ES-I3 (cell line): ENCODE measurements at regions not wholly inside any gene's neighbourhood (a gene's known extent, or its start where the extent isn't known, plus 50 kb on each side); places are given as distances from the start of the nearest gene placed in this dataset.
"Not testable (repeated sequence)": the region's sequence is repeated elsewhere in the genome, so short reads cannot be mapped to it uniquely, and the experiment has no call there.

Experiments
- H3K36me3 ChIP-seq: 2 replicates; pipeline ENCODE4 v1.6.1; 2013; ENCODE audit warnings: mild to moderate bottlenecking, low read length, control low read depth, moderate library complexity; ENCODE audit not compliant: insufficient read depth
- H3K4me1 ChIP-seq: 2 replicates; pipeline ENCODE4 v1.6.1; 2013; ENCODE audit warnings: mild to moderate bottlenecking, control low read depth, low read length; ENCODE audit not compliant: insufficient read depth
- H3K9ac ChIP-seq: 2 replicates; pipeline ENCODE4 v1.6.1; 2013; ENCODE audit warnings: low read depth, mild to moderate bottlenecking, low read length, moderate library complexity
- H3K9me3 ChIP-seq: 2 replicates; pipeline ENCODE4 v1.6.1; 2013; ENCODE audit warnings: mild to moderate bottlenecking, low read length, moderate library complexity; ENCODE audit not compliant: control insufficient read depth, insufficient read depth

DNA sequence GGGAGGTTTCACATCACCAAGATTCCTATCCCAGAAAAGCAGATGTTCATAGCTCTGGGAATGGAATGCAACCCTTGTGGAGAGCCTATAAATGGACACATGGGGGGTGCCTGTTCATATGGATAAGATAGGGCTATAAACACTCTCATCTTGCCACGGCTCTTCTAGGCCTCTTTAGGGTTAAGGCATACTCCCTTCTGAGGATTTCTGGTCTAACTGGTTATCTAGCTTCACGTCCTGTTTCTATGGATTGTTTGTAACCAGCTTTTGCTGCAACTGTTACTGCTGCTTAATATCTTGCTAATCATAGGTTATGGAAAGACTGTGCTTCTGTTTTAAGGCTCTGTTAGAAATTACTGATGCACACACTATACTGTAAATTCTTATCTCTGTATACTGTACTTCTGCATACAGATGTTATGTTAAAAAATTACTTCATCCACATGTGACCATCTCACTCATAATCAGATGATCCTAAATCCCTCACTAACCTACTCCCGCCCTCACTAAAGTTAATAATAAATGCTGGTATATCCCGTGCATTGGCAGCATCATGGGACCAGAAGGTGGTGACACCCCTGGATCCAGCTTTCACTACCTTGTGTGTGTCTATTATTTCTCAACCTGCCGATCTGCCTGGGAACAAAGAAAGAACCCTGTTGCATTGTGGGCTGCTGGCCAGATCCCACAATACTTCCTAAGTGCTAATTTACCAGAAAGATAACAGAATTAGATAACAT is 68.7 kb downstream of the PRKAB2 start:
- H3K9ac ChIP-seq, H3K4me1 ChIP-seq, H3K36me3 ChIP-seq, H3K9me3 ChIP-seq: not testable (repeated sequence)

DNA sequence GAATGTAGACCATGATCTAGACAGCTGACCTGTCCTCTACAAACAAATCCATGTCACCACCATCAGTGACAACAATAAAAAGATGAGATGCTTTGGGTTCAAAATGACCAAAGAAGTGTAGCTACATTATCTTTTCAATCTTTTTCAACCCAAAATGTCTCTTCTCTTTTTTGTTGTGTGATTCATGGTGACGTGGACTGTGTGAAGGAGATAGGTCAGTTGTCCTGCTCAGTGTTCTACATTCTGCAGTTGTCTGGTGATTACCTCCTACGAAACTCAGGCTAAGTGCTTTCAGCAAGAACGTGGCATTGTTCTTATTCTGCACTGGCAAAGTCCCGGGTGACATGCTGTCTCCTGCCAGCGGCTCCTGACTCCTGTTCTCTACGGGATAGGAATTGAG is 73.1 kb downstream of the PRKAB2 start:
- no peak overlapping the region for H3K9ac ChIP-seq
- H3K4me1 ChIP-seq = no peaks in the 10 kb centered on the region
- H3K9me3 ChIP-seq = no peaks in the 10 kb centered on the region
- no peaks in the 10 kb centered on the region for H3K36me3 ChIP-seq

DNA sequence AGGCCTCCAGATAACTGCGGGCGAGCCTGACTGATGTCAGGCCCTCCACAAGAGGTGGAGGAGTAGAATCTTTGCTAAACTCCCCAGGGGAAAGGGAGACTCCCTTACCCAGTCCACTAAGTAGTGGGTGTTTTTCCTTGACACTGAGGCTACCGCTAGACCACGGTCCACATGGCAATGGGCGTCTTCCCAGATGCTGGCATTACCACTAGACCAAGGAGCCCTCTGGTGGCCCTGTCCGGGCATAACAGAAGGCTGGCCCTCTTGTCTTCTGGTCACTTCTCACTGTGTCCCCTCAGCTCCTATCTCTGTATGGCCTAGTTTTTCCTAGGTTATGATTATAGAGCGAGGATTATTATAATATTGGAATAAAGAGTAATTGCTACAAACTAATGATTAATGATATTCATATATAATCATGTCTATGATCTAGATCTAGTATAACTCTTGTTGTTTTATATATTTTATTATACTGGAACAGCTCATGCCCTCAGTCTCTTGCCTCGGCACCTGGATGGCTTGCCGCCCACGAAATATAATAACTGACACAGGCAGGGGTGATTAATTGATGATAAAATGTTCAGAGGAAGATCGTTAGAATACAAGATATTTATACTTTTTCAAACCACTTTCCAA is 73.8 kb downstream of the PRKAB2 start:
- not testable (repeated sequence) for H3K4me1 ChIP-seq, H3K36me3 ChIP-seq, H3K9ac ChIP-seq, H3K9me3 ChIP-seq

DNA sequence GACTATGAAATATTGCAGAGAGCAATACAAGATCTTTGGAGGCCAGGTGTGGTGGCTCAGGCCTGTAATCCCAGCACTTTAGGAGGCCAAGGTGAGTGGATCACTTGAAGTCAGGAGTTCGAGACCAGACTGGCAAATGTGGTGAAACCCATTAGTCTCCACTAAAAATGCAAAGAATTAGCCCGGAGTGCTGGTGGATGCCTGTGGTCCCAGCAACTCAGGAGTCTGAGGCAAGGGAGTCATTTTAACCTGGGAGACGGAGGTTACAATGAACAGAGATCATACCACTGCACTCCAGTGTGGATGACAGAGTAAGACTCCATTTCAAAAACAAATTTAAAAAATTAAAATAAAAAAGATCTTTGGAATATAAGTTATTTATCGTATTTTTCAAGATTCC is 76.6 kb downstream of the PRKAB2 start:
- no peaks in the 10 kb centered on the region for H3K9me3 ChIP-seq

DNA sequence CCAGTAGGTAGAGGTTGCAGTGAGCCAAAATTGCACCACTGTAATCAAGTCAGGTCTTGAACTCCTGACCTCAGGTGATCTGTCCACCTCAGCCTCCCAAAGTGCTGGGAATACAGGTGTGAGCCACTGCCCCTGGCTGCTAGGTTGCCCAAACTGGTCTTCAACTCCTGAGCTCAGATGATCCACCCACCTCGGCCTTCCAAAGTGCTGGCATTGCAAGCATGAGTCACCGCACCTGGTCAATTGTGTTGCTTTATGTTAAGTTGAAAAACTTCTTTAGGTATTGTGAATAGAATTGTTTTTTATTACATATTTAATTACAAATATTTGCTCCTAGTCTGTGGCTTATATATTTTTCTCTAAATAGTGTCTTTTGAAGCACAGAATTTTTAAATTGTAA is 80.5 kb downstream of the PRKAB2 start:
- Histone ChIP-seq H3K36me3 (no peaks in the 10 kb centered on the region), H3K9me3 (no peaks in the 10 kb centered on the region), H3K4me1 (0 out of 2 replicates have a peak, but pooled peaks cover 10% of the 10 kb centered on the region), H3K9ac (no peak overlapping the region)

More for the DNA sequence above, 76.6 kb downstream of the PRKAB2 start:
- Histone ChIP-seq H3K9ac (no peak overlapping the region), H3K4me1 (0 out of 2 replicates have a peak, but pooled peaks cover 6% of the 10 kb centered on the region), H3K36me3 (no peaks in the 10 kb centered on the region)

DNA sequence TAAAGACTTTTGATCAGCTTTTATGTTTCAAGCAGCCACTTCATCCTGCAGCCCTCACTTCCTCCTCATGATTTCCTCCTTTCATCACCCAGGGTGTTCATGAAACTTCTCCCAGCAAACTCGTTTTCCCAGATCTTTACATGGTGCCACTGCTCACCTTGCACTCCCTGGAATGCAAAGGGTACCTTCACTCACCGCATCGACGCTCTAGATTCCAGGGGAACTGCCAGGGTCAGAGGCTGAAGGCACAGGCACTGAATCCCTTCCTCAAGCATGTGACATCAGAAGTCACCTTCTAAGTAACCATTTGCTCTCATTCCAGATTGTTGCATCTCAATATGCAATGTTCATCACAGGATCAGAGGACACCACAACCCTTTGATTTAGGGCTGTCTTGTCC is 82.8 kb downstream of the PRKAB2 start:
- Histone ChIP-seq H3K9me3 (no peaks in the 10 kb centered on the region), H3K4me1 (0 out of 2 replicates have a peak, but pooled peaks cover 10% of the 10 kb centered on the region), H3K36me3 (no peaks in the 10 kb centered on the region), H3K9ac (no peak overlapping the region)

DNA sequence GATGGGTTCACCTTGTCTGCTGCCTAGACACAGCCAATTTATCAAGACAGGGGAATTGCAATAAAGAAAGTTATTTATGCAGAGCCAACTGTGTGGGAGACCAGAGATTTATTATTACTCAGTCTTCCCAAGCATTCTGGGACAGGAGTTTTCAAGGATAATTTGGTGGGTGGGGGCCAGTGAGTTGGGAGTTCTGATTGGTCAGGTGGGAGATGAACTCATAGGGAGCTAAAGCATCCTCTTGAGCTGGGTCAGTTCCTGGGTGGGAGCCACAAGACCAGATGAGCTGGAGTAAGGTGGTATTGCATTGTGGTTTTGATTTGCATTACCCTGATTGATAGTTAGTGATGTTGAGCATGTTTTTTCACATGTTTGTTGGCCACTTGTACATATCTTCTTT is 86.1 kb downstream of the PRKAB2 start:
- Histone ChIP-seq H3K36me3 (no peaks in the 10 kb centered on the region), H3K4me1 (0 out of 2 replicates have a peak, but pooled peaks cover 4% of the 10 kb centered on the region), H3K9me3 (no peaks in the 10 kb centered on the region), H3K9ac (no peak overlapping the region)

DNA sequence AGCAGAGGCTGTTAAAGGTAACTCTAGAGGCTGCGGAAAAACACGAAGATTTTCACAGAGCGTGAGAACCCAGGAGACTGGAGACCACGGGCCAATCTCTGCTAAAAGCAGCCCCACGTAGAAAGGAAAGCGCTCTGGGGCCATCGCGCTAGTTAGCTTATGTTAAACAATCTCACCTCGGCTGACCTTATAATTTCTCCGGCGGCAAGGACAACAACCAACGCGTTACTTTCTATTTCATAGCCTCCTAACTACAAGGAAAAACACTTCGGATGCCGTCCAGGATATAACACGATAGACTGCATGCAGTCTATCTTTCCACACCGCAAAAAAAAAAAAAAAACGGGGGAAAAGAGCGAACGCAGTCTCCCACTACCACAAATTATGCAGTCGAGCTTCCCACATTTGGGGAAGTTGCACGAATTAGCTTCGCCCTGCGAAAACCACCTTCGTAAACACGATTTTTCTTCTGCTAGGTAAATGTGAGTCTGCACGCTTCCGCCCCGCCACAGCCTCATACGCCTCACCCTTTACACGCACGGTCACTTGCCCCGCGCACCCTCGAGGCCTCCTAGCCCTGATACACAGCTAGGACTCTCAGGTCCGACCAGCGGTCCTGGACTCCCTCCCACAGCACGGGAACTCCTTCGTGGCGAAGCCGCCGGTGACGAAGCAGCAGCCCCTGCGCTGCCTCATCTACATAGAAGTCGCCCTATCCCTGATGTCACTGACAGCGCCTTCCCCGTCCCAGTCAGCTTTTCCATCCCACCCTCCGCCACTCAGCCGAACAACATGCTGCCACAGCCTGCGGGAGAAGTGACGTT is 87.8 kb downstream of the PRKAB2 start:
- 0 out of 2 replicates have a peak, but pooled peaks cover 4% of the 10 kb centered on the region for H3K4me1 ChIP-seq
- peak overlapping the region; percentile 63 for H3K9ac ChIP-seq
- H3K36me3 ChIP-seq = no peaks in the 10 kb centered on the region
- H3K9me3 ChIP-seq = no peaks in the 10 kb centered on the region

DNA sequence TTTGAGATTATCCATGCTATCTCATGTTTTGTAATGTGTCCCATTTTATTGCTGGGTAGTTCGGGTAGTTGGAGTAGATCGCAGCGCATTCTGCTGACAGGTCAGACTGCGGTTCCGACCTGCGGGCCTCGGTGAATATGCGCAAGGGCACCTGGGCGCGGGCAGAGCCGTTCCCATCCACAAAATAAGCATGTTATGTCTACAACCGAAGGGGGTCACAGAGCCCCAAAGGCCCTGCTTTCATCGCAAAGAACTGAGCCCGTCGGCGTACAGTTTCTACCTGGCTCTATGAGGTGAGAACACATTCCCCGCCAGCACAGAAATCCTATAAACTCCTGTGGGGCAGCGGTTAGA is 88.4 kb downstream of the PRKAB2 start:
- Histone ChIP-seq H3K9ac (peak overlapping the region; percentile 63), H3K4me1 (no peaks in the 10 kb centered on the region), H3K9me3 (no peaks in the 10 kb centered on the region), H3K36me3 (no peaks in the 10 kb centered on the region)

DNA sequence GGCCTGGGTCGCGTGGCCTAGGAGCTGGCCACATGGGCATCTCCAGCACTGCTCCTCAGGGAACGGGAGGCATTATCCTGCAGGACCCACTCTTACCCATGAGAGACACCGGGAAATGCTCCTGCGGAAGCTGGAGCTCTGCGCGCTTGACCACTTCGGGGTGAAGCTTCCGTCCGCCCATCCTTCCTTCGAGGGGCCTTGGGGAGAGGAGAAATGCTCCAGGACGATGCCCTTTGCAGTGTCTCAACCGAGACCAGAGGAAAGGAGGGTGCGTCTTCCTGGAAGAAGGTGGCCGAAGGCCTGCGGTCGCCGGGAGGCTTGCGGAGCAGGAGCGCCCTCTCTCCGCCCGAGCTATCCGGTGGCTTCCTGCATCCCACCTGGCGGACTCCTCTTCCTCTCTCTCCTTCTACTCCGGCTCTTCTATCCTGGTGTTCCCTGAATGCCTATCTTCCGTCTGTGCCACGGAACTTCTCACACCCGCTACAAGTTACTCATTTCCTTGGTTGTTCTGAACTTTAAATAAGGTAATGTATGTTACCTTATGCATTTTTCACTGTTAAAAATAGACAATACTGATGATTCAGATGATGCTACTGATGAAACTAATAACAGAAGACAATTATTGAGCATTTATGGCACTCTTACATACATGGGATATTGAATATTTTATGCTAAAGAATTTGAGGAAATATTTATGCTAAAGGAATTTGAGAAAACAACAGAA is 91.4 kb downstream of the PRKAB2 start:
- Histone ChIP-seq H3K36me3 (no peaks in the 10 kb centered on the region), H3K9me3 (no peaks in the 10 kb centered on the region; the same call in 1 of the 2 replicates), H3K9ac (no peak overlapping the region), H3K4me1 (no peaks in the 10 kb centered on the region)

DNA sequence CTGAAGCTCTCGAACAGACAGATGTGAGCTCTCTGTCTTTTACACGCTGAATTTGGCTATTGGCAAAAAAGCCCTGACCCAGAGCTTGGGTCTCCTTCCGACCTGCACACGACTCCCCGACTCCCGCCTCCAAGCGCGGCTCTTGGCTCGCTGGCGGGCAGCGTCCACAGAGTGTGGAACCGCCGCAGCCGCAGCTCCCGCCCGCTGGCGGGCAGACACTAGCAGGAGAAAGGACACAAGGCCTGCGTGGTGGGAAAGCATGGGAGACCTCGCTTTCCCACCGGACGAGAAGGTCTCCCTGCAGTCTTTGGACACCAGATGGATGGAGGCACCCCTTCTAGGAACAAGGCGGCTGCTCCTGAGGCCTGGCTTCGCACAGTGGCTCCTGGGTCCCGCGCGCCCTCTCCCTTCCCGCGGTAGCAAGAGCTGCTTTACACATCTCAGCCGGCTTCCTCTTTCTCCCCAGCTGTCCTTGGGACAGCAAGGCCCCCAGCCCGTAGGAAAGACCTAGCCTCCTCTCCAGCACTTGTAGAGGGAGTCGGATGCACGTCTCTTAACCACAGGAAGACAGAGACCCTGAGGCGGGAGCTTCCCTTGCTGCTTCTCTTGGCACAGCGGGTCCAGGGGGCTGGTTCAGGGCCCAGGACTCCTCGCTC is 92.1 kb downstream of the PRKAB2 start:
- H3K4me1 ChIP-seq = no peaks in the 10 kb centered on the region
- H3K36me3 ChIP-seq = no peaks in the 10 kb centered on the region
- no peak overlapping the region for H3K9ac ChIP-seq
- no peaks in the 10 kb centered on the region; the same call in 1 of the 2 replicates for H3K9me3 ChIP-seq

DNA sequence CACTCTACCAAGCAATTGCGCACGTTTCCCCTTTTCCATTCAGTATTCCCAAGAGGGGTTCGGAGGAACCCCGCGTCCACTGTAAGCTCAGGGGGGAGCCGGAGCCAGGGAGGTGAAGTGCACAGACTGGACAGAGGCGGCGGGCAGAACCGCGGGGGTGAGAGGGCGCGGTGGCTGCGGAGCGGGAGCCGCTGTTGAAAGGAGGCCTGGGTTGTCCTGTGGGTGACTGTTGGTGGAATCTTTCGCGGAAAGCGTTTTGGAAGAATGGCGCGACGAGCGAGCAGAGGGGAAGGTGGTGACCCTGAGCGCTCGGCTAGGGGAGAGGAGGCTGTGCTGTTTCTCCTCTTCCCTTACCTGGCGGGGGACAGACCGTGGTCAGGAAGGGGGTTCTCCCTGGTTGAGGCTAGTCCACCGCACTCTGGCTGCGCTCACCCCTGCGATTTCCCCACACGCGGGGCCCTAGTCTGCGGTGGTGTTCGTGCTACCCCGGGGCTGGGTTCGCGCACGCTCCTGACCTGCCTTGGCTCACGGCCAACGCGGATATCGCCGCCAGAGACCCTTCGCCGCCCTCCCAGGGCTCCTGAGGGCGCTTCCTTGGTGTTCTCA is 92.8 kb downstream of the PRKAB2 start:
- H3K9ac ChIP-seq = no peak overlapping the region
- H3K36me3 ChIP-seq = no peaks in the 10 kb centered on the region
- H3K4me1 ChIP-seq = no peaks in the 10 kb centered on the region
- no peaks in the 10 kb centered on the region; the same call in 1 of the 2 replicates for H3K9me3 ChIP-seq

DNA sequence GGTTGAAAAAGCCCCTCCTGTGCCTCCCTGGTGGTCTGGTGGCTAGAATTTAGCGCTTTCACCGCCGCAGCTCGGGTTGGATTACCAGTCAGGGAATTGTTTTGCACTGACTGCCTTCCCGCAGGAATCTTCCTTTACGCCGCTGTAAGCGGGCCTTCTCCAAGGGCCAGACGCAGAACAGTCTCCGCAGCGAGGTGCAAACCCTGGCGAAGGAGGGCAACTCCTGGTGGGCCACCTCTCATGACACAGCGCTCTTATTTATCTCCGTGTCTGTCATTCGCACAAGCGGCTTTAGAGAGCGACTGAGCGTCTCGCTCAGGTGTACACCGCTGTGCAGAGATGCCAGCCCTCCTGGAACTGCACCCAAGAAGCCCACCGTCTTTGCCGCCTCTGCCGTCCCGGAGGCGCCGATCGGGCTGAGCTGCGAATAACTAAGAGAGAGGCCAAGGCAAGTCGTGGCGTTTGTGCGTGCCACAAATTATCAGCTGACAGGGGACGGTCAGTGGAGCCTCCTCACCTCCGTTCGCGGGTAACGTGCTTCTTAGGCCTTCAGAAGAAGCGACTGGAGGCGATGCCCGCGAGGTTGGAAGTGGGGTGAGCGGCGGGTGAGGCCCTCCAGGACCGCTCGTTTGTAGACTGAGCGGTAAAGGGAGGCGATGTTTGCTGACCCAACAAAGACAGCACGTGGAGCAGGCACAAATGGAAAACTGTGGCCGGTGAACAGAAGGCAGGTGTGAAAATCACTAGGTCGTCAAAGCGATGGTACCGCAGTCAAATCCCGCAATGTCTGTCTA is 93.5 kb downstream of the PRKAB2 start:
- Histone ChIP-seq H3K4me1 (no peaks in the 10 kb centered on the region), H3K9ac (no peak overlapping the region), H3K36me3 (no peaks in the 10 kb centered on the region), H3K9me3 (no peaks in the 10 kb centered on the region; the same call in 1 of the 2 replicates)
